ENCODE measurements at regions not wholly inside any gene's neighbourhood (a gene's known extent, or its start where the extent isn't known, plus 50 kb on each side); places are given as distances from the start of the nearest gene placed in this dataset.
A peak's percentile ranks its signal among the peaks of the same experiment; 100 is the strongest.

GRCh38 chr2:174656676-174657176 lies 59.1 kb upstream of the WIPF1 start:
- Histone ChIP-seq H2AFZ (ENCODE audit: insufficient read depth, low read depth, low read length, poor library complexity, severe bottlenecking) (no peak overlapping the region), H3K4me1 (ENCODE audit: control insufficient read depth in 2 of 2, insufficient read depth in 2 of 2, low read length in 2 of 2) (no peaks in the 10 kb centered on the region), H3K9ac (ENCODE audit: low read length) (no peak overlapping the region), H3K27me3 (replicated peaks in 1 of 4; ENCODE audit: control extremely low read depth in 1 of 4, control insufficient read depth in 3 of 4, insufficient read depth in 4 of 4, low read length in 3 of 4) (no peaks in the 10 kb centered on the region), H3K4me3 (ENCODE audit: control extremely low read depth in 1 of 5, extremely low read depth in 1 of 5, insufficient read depth in 1 of 5, low read depth in 2 of 5, low read length in 4 of 5) (no peak overlapping the region), H3K27ac (ENCODE audit: low read length in 2 of 2) (no peak overlapping the region), H3K79me2 (ENCODE audit: control insufficient read depth, insufficient read depth, low read length) (peaks cover 27% of the 10 kb centered on the region), H3K9me3 (ENCODE audit: control extremely low read depth in 1 of 3, control insufficient read depth in 2 of 3, insufficient read depth in 1 of 3, low read length in 2 of 3) (peaks cover 0 to 4% (median 0%) of the 10 kb centered on the region in 3 donors), H3K4me2 (replicated peaks; ENCODE audit: low read depth, low read length, poor library complexity, severe bottlenecking) (no peak overlapping the region), H4K20me1 (ENCODE audit: control insufficient read depth, insufficient read depth, low read length, poor library complexity, severe bottlenecking) (peaks cover 5% of the 10 kb centered on the region), H3K36me3 (replicated peaks in 1 of 2; ENCODE audit: control extremely low read depth in 1 of 2, control insufficient read depth in 1 of 2, extremely low read depth in 1 of 2, insufficient read depth in 2 of 2, low read length in 1 of 2) (peaks cover 0 to 1% of the 10 kb centered on the region in 2 experiments)
- TF ChIP-seq CTCF (IDR thresholded peaks at IDR 0.05): no peak
- no peak for TF ChIP-seq EZH2 (IDR thresholded peaks at IDR 0.05; ENCODE audit: borderline replicate concordance, insufficient read depth, low read depth, low read length, poor library complexity, severe bottlenecking)
- CTCF ChIA-PET: interaction anchor here (0.7 to 2.5 kb wide), 6 partner anchors 32 to 194 kb away, joined by 3 to 15 read pairs (median 4); no protein-coding TSS in a partner anchor
- DNase-seq: no peak
- no peak overlapping the region for H3K27ac Mint-ChIP-seq
- peaks cover 5% of the 10 kb centered on the region for H3K4me1 Mint-ChIP-seq
- POLR2A ChIA-PET: no interaction called here
- H3K9me3 Mint-ChIP-seq (ENCODE audit: insufficient read depth): no peaks in the 10 kb centered on the region
- H3K27me3 Mint-ChIP-seq: no peaks in the 10 kb centered on the region
- no peak overlapping the region for H3K4me3 Mint-ChIP-seq
- peak; percentile 31 for ATAC-seq (ENCODE audit: low read depth)
- intact Hi-C loops (cut with micrococcal nuclease): no loop called here

- H3K4me3 Mint-ChIP-seq: no peak overlapping the region
- Histone ChIP-seq H4K20me1 (ENCODE audit: control insufficient read depth, insufficient read depth, low read length, poor library complexity, severe bottlenecking) (peaks cover 5% of the 10 kb centered on the region), H2AFZ (ENCODE audit: insufficient read depth, low read depth, low read length, poor library complexity, severe bottlenecking) (no peak overlapping the region), H3K27me3 (replicated peaks in 1 of 4; ENCODE audit: control extremely low read depth in 1 of 4, control insufficient read depth in 3 of 4, insufficient read depth in 4 of 4, low read length in 3 of 4) (no peaks in the 10 kb centered on the region), H3K9me3 (ENCODE audit: control extremely low read depth in 1 of 3, control insufficient read depth in 2 of 3, insufficient read depth in 1 of 3, low read length in 2 of 3) (peaks cover 0 to 4% (median 0%) of the 10 kb centered on the region in 3 donors), H3K4me3 (ENCODE audit: control extremely low read depth in 1 of 5, extremely low read depth in 1 of 5, insufficient read depth in 1 of 5, low read depth in 2 of 5, low read length in 4 of 5) (no peak overlapping the region), H3K79me2 (ENCODE audit: control insufficient read depth, insufficient read depth, low read length) (peaks cover 26% of the 10 kb centered on the region), H3K9ac (ENCODE audit: low read length) (no peak overlapping the region), H3K4me1 (ENCODE audit: control insufficient read depth in 2 of 2, insufficient read depth in 2 of 2, low read length in 2 of 2) (no peaks in the 10 kb centered on the region), H3K36me3 (replicated peaks in 1 of 2; ENCODE audit: control extremely low read depth in 1 of 2, control insufficient read depth in 1 of 2, extremely low read depth in 1 of 2, insufficient read depth in 2 of 2, low read length in 1 of 2) (peaks cover 0 to 3% of the 10 kb centered on the region in 2 experiments), H3K27ac (ENCODE audit: low read length in 2 of 2) (no peak overlapping the region), H3K4me2 (replicated peaks; ENCODE audit: low read depth, low read length, poor library complexity, severe bottlenecking) (no peak overlapping the region)
- POLR2A ChIA-PET: no interaction called here
- H3K9me3 Mint-ChIP-seq (ENCODE audit: insufficient read depth): no peaks in the 10 kb centered on the region
- H3K27me3 Mint-ChIP-seq: no peaks in the 10 kb centered on the region
- TF ChIP-seq CTCF (IDR thresholded peaks at IDR 0.05): no peak
- no peak for TF ChIP-seq EZH2 (IDR thresholded peaks at IDR 0.05; ENCODE audit: borderline replicate concordance, insufficient read depth, low read depth, low read length, poor library complexity, severe bottlenecking)
- H3K27ac Mint-ChIP-seq: no peak overlapping the region
- CTCF ChIA-PET: interaction anchor here (0.9 to 2.5 kb wide), 4 partner anchors 39 to 193 kb away, joined by 3 to 15 read pairs (median 7); no protein-coding TSS in a partner anchor
- peaks cover 5% of the 10 kb centered on the region for H3K4me1 Mint-ChIP-seq
- DNase-seq: no peak
- no peak for ATAC-seq (ENCODE audit: low read depth)
- intact Hi-C loops (cut with micrococcal nuclease): no loop called here
These were observed 58.4 kb upstream of the WIPF1 start for GRCh38 chr2:174656035-174656434.
